ENCODE measurements at regions not wholly inside any gene's neighbourhood (a gene's known extent, or its start where the extent isn't known, plus 50 kb on each side); places are given as distances from the start of the nearest gene placed in this dataset.

DNA sequence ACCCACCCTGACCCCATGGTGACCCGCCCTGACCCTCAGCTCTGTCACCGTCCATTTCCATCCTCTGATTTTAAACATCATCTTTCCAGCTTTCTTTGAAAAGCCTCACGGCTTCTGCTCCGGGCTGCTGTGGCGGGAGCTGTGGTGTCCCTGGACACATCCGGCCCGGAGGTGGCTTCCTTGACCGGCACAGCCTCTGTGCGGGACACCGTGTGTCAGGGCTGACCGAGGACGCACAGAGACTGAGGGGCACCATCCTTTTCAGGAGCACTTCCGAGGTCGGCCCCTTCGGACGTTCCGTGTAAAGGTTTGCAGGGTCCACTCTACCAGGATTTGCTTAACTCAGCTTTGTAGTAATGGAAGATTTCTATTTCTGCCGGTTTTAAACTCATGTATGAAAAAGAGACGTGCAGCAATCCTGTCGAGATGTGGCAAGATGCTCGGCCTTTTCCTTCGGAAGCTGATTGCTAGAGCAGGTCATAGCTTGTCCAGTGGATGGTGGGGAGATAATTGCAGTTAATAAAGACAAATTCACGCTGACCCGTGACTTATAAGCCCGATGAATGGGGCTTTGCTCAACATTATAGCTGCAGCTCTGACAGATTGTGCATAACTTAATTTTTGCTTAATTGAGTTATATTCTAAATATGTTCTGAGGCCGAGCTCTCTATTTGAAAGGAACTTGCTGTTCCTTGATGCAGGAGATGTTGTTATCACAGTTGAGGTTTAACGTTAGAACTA, 54.4 kb upstream of the CFAP46 start:
- TF ChIP-seq RAD21 (IDR thresholded peaks at IDR 0.05; ENCODE audit: low read depth) (no peak), POLR2A (IDR thresholded peaks at IDR 0.05; ENCODE audit: borderline replicate concordance, extremely low read depth, insufficient read depth, insufficient read length) (no peak), SP1 (IDR thresholded peaks at IDR 0.05; ENCODE audit: low read depth) (no peak), POLR2AphosphoS5 (IDR thresholded peaks at IDR 0.05; ENCODE audit: low read depth, low read length) (no peak)
- TF ChIP-seq, protein P1, sequence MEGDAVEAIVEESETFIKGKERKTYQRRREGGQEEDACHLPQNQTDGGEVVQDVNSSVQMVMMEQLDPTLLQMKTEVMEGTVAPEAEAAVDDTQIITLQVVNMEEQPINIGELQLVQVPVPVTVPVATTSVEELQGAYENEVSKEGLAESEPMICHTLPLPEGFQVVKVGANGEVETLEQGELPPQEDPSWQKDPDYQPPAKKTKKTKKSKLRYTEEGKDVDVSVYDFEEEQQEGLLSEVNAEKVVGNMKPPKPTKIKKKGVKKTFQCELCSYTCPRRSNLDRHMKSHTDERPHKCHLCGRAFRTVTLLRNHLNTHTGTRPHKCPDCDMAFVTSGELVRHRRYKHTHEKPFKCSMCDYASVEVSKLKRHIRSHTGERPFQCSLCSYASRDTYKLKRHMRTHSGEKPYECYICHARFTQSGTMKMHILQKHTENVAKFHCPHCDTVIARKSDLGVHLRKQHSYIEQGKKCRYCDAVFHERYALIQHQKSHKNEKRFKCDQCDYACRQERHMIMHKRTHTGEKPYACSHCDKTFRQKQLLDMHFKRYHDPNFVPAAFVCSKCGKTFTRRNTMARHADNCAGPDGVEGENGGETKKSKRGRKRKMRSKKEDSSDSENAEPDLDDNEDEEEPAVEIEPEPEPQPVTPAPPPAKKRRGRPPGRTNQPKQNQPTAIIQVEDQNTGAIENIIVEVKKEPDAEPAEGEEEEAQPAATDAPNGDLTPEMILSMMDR (IDR thresholded peaks at IDR 0.05 in 2 of 3, conservative IDR thresholded peaks at IDR 0.05 in 1 of 3; ENCODE audit: borderline replicate concordance in 1 of 3, insufficient read depth in 1 of 3, low read depth in 2 of 3, low read length in 2 of 3), result no peak
